GM18867 (cell line): ENCODE measurements at regions not wholly inside any gene's neighbourhood (a gene's known extent, or its start where the extent isn't known, plus 50 kb on each side); places are given as distances from the start of the nearest gene placed in this dataset.
"Not testable (repeated sequence)": the region's sequence is repeated elsewhere in the genome, so short reads cannot be mapped to it uniquely, and the experiment has no call there.

ENCODE experiments used
- ATAC-seq: cut with Tn5 transposase; IDR thresholded peaks from one replicate; pipeline ENCODE4 v1.9.1; 2021; ENCODE audit warnings: mild to moderate bottlenecking, moderate library complexity; ENCODE audit not compliant: unreplicated experiment

DNA sequence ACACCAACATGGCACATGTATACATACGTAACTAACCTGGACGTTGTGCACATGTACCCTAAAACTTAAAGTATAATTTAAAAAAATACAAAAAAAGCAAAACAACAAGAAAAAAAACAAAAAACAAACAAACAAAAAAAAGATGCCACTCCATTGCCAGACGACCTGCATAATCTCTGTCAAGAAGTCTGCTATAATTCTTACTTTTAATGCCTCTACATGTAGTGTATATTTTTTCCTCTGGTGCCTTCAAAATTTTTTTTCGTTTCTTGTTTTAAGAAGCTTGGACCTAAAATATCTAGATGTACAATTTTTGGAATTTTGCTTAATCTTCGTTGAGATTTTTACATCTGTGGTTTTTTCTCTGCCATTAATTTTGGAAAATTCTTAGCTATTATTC is 235.6 kb upstream of the ZNF521 start:
- ATAC-seq, result no peak

DNA sequence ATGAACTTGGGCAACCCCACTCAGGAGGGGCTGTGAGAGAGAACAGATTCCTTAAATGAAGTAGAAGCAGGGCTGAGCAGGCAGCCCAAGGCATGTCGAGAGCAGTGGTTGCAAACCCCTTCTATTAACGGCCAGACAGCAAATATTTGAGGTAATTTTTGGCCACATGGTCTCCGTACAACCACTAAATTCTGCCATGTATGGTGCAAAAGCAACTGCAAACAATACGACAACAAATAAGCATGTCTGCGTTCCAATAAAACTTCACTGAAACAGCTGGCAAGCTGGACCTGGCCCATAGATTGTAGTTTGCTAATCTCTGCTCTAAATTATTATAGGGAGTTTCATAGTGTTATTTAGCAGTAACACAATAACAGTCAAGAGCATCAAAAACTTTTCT is 217.0 kb upstream of the ZNF521 start:
- ATAC-seq, result no peak

DNA sequence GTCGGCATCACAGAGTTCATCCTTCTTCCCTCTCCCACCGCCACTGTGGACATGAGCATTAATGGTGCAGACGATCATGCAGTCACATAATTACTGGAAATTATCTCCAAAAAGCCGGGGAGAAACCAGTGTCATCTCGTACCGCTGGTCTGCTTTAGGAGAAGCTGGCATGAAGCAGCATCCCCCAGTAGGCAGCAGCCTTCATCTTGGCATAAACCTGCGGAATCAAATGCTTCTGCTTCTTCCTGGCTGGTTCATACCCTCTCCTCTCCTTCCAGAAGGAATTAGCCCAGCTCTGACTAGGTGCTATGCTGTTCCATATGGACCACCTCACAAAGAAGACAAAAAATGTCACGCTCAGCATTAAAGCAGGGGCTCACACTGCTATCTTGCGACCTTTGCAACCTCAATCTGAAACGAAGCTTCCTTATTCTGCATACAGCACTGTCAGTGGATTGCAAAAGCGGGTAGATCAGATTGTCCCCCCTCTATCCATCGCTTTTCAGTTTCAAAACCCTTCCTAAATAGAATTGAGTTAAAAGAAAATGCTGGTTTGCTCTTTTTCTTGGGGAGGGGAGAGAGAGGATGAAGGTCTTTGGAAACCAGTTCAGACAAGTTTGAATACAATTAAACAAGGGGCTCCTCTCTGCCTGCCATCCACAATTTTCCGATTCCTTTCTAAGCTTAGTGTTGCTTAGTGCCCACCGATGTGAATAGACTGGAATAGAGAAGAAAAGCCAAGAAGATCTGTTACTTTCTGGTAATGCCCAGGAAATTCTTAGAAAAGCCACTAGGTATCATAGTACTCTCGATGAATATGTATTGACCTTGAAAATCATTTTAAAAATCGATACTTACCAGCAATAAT is 212.1 kb upstream of the ZNF521 start:
- ATAC-seq, result no peak

DNA sequence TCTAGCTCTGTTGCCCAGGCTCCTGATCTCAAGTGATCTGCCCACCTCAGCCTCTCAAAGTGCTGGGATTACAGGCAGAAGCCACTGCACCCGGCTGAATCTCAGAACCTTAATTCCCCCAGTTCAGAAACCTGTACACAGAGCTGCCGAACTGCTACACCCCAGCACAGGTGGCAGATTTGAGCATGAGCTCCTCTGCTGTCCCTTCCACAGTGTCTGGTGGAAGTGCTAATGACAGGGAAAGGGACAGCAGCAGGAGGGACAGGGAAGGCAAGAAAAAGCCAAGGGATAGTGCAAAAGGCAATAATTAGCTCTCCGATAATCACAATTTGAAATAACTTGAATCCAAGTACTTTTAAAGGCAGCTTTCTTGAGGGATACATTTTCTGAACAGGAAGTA is 211.4 kb upstream of the ZNF521 start:
- ATAC-seq, result no peak

DNA sequence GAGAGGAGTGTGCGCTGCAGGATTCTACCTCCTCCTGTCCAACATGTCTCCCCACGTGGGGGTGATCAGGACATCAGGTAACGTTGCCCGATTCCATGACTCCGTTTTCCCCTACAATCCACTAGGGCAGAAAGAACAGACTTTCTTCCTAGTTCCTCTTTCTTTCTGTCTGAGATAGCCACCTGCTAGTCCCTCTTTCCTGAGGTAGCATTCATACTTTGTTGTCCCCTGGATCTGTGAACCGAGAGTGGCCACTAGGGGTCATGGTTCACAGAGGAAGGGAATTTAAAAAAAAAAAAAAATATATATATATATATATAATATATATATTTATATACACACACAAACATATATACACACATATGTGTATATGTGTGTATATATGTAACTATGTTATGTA is 210.0 kb upstream of the ZNF521 start:
- ATAC-seq, result peak; percentile 54

DNA sequence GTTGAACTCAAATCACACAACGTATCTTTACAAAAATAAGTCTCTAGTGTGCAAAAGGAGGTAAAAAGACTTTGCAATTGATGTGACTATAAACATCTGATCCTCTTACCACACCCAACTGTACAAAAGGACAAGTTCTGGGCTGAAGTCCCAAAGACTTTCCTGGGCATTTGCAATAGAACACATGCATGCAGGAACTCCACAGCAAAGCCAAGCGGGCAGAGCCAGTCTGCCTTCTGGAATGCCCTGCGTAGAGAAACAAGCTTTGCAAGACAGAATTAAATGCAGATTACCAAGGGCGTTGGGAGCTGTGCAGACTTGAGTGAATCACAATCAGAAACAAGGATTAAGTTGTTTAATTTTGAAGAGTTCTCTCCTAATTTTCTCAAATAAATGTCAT is 208.4 kb upstream of the ZNF521 start:
- ATAC-seq, result no peak

DNA sequence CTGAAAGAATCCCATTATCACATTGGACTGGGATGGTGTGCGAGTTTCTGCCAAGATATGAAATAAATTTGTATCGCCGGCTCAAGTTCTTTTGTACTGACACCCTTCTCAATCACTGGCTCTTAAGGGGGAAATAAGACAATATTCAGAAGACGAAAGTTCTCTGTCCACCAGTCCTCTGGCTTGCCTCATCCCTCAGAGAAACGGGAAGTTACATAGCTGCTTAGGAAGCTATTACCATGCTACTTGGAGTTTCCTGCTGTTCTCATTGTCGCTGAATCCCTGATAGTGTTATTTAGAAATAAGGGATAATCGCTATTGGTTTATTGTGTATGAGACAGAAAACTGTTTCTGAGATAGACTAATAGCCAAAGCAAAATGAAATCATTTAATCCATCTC is 205.0 kb upstream of the ZNF521 start:
- no peak for ATAC-seq

DNA sequence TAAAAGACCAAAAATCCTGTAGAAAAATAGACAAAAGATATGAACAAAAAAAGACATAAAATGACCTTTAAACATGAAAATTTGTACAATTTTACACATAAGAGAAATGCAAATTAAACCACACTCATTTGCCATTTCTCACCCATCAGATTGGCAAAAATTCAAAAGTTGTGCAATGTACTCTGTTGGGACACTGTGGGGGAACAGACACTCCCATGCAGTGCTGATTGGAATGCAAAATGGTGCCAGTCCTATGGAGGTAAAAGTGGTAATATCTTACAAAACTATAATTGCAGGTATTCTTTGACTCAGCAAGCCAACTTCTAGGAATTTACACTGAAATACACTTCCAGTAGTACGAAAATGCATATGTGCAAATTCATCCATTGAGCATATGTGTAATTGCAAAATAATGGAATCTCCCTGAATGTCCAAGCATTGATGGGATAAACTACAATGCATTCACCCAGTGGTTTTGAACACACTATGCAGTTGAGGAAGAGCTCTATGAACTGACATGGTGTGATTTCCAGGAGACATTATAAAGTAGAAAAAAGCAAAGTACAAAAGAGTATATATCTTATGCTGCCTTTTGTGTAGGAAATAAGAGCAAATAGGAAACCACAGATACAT is 201.8 kb upstream of the ZNF521 start:
- no peak for ATAC-seq

DNA sequence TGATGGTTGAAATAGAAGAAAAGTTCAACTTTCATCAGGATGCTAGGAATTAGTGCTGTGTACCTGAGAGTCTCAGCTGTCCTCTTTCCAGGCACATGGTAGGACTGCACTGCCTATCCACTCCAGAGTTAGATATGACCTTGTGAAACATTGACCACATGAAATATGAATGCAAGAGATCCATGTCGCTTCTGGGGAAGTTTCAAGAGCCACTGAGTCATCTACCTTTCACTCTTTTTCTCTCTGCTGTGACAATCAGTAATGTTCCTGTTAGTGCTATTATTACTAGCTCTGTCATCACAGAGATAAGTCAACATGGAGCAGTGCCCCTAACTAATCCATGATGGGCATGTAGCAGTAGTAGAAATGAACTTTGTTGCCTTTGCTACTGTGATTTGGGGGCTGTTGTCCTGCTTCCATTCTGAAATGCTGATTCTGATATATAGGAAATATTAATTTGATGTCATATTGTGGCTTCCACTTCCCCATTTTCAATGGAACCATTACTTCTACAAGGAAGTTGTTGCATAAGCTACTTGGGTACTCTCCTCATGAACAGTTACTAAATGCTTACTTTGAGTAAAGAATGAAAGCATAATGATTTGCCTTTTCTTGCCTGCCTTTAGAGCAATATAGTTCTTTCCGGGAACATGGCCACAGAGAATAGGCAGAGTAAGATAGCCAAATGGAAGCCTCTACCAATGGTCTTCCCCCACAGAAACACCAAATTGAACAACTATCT is 192.8 kb upstream of the ZNF521 start:
- ATAC-seq, result no peak

DNA sequence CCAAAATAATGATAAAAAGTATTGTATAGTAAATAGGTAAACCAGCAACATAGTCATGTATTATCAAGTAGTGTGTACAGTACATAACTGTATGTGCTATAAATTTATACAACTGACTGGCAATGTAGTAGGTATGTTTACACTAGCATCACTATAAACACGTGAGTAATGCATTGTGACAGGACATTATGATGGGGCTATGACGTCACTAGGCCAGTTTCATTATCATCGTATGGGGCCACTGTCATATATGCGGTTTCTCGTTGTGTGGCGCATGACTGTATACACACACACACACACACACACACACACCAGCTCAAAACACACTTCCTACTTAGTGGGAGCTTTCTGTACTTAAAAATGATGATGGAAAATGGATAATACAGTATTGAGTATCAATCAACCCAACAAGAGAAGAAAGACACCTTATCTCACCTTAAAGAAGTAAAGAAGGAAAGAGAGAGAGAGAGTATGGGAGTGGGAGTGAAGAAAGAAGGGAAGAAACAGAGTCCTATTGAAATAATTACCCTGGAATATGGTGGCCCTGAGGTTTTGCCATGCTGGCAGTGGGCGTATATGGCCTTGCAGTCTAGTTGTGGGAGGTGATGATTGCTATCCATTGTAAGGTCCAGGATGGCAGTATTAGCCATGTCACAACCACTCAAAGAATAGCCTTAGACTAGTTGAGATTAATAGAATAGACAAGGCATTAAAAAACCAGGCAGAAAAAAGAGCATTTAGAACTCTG is 186.4 kb upstream of the ZNF521 start:
- no peak for ATAC-seq

DNA sequence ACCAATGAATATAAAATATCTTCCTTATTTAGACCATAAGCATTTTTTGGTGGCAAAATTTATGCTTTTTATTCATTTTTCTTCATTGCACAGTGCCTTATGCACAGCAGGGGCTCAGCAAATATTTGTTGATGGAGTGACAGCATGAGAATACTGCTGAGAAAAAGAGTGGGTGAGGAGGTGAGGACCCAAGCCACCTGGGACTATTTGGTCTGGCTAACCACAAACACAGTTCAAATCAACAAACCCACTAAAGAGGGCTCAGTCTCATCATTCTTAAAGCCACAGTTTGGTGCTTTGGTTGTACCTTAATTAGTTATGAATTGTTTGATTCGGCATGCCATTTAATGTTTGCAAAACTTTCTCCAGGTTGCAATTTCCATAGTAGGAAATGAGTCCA is 183.5 kb upstream of the ZNF521 start:
- ATAC-seq, result no peak

DNA sequence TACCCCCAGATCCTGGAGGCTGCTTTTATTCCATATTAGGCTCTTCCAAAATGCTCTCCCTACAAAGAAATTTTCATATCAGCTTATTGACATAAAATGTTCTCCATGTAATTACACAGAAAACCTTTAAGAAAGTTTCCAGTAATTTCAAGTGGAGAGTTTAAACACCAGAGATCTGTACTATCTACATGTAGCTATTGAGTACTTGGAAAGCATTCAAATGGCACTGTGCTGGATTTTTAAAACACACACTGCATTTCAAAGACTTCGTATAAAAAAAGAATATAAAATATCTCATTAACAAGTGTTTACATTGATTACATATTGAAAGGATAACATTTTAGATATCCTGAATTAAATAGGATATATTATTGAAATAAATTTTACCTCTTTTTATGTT is 182.4 kb upstream of the ZNF521 start:
- no peak for ATAC-seq

DNA sequence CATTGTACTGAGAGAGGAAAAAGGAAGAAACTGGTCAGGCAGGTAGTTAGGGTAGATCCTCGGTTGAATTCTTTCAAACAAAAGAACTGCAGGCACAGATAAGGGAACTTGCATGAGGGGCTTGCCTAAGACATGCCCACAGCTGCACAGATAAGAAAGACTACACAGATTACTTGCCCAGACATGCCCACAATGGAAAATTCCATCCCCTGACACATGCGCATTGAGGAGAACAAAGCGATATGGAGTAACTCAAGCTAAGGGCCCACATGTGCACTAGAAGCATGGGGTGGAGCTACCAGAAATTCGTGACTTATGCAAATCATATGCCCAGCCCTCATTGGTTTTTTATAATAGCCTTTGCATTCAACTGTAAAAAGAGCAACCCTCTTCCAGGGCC is 181.3 kb upstream of the ZNF521 start:
- ATAC-seq, result no peak

DNA sequence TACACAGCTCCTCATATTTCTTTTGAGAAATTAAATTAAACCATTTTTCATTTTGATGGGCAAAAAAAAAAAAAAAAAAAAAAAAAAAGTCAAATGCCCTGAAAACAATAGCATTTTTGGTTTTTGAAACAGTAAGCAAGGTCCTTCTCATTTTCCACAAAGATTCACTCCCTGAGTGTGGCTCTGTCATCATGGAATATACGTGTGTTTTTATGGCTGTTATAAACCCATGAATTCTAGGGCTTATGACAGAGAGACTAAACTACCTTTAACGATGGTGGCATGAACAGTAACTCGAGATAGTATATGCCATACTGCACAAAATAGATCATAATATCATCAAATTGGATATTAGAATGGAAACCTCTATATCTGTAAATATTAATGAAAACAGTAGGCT is 179.2 kb upstream of the ZNF521 start:
- no peak for ATAC-seq

DNA sequence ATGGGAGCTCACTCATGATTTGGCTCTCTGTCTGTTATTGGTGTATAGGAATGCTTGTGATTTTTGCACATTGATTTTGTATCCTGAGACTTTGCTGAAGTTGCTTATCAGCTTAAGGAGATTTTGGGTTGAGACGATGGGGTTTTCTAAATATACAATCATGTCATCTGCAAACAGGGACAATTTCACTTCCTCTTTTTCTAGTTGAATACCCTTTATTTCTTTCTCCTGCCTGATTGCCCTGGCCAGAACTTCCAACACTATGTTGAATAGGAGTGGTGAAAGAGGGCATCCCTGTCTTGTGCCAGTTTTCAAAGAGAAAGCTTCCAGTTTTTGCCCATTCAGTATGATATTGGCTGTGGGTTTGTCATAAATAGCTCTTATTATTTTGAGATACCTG is 173.8 kb upstream of the ZNF521 start:
- ATAC-seq, result not testable (repeated sequence)

DNA sequence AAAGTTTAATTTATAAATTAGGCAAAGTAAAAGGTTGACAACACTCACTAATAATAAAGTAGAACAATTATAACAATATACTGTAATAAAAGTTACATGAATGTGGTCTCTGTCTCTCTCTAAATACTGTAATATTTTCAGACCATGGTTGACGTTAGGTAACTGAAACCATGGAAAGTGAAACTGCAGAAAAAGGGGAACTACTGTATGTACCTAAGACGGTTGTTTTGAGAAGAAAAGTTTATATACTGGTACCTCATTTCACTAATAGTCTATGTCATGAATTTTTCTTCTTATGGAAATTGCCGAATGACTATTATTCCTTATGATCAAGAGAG is 166.7 kb upstream of the ZNF521 start:
- peak; percentile 98 for ATAC-seq

DNA sequence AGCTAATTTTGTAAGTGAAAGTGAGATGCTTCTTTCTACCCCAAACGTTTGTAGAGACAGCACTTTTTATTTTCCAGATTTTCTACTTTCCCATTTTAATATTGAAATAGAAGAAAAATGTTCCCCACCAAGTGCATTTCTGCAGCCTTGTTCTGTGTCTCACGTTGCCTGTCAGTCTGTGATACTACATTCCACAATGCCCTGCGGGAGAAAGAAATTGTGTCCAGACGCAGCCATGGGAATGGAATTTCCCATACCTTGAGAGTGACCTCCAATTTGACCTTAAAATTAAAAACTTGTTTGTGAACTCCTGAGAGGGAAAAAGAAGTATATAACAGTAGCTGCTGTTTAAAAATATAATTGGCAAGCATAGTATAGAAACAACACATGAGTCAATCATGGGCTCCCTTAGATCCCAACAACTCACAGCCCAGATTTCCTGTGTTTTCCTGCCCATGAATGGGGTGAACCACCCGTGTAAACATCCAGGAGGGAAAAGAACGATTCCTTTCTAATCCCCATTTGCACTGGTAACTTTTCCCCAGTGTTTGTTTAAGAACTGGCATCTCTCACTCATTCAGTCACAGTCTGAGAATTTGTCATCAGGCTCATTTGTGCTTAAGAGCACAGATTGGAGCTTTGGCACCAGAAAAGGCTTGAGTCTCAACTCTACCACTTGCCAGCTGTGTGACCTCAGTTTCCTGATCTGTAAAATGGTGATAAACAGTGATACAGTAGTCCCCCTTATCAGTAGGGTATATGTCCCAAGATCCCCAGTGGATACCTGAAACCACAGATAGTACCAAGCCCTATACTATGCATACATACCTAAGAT is 166.1 kb upstream of the ZNF521 start:
- ATAC-seq, result peak; percentile 29

DNA sequence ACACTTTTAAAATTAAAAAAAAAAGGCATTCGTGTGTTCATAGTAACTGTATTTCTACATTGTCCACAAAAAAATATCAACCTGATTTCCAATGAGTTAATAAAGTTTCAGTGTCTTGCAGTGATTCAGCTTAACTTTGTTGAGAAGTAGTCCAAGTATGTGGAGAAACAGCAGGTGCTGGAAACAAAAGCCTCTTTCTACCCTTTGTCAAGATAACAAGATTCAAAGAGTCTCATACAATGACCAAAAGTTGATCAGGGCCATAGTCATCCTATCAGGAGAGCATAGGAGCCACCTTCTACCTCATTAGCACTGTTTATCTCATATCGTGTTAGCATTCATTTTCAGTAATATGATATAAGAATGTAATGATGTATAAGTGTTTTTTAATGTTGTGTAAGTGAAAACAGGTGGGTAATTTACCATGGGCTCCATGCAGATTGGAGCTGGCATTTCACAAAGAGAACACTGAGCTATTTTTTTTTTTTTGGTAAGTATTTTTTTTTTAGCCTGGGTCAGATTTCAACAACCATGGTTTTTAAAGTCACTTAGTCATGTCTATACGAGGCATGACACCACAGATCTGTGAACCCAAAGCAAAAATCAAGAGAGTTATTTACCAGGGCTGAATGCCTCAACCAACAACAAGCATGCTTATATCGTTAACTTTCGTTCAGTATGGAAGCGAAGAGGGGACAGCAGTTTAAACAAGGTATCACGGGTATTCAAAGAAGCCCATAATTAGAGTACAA is 165.0 kb upstream of the ZNF521 start:
- no peak for ATAC-seq

DNA sequence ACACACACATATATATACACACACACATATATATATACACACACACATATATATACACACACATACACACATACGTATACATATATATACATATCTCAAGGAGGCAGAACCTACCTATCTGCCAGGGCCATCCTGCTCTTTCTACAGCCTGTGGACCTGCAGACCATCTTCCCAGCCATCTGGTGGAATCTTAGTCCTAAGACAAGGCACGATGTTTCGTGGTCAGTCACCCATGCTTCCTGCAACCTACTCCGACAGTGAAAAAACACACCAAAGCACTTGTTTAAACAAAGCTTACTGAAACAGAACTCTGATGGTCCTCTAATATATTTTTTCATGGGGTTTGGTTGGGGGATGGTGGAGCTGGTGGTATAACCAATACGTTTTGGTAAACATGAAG is 164.2 kb upstream of the ZNF521 start:
- no peak for ATAC-seq

DNA sequence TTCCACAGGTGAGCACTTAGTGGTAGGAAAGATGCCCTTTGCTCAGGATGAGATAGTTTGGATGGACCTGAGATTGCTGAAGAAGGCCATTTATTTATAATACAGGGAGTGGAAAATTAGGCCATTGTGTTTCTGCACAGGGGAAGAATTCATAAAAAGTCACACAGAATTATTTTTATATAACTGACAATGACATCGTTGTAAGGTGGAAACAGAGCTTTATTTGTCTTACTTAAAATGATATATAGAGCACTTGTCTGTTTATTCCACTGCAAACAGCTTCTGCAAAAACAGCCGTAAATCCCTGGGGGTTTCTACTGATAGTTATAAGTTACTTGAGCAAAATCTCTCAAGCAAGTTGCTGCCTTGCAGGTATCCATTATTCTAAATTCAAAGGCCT is 158.1 kb upstream of the ZNF521 start:
- ATAC-seq, result no peak
